GM12875 (cell line): ENCODE measurements at regions not wholly inside any gene's neighbourhood (a gene's known extent, or its start where the extent isn't known, plus 50 kb on each side); places are given as distances from the start of the nearest gene placed in this dataset.
"Not testable (repeated sequence)": the region's sequence is repeated elsewhere in the genome, so short reads cannot be mapped to it uniquely, and the experiment has no call there.

Source experiments
- H3K4me3 ChIP-seq: one replicate; pipeline ENCODE4 v1.5.1; 2011; ENCODE audit warnings: low read depth, low read length, control low read depth
- TF ChIP-seq, protein P1 (sequence below): IDR thresholded peaks from 2 replicates; pipeline ENCODE4 v1.5.1; 2011; ENCODE audit warnings: low read depth, mild to moderate bottlenecking, control low read depth, inconsistent platforms, low read length, moderate library complexity, borderline replicate concordance; ENCODE audit not compliant: insufficient read depth

DNA sequence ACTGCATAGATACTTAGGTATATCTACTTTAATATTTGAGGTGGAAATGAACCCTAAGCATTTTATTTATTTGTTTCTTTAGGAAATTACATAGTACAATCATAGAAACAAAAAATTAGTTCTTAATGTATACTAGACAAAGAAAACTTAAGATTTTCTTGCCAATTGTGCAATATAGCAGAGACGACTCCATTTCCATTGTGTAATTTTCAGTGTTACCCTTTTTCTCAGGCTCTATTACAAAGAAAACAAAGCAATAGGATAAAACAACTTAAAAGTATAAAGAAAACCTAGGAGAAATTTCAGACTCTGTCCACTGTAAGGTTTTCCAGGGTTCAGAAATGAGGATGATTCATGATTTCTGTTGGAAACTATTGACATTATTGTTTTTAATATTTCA, 89.0 kb upstream of the SERTAD2 start:
- TF ChIP-seq, protein P1, sequence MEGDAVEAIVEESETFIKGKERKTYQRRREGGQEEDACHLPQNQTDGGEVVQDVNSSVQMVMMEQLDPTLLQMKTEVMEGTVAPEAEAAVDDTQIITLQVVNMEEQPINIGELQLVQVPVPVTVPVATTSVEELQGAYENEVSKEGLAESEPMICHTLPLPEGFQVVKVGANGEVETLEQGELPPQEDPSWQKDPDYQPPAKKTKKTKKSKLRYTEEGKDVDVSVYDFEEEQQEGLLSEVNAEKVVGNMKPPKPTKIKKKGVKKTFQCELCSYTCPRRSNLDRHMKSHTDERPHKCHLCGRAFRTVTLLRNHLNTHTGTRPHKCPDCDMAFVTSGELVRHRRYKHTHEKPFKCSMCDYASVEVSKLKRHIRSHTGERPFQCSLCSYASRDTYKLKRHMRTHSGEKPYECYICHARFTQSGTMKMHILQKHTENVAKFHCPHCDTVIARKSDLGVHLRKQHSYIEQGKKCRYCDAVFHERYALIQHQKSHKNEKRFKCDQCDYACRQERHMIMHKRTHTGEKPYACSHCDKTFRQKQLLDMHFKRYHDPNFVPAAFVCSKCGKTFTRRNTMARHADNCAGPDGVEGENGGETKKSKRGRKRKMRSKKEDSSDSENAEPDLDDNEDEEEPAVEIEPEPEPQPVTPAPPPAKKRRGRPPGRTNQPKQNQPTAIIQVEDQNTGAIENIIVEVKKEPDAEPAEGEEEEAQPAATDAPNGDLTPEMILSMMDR: no peak
- no peak overlapping the region for H3K4me3 ChIP-seq

DNA sequence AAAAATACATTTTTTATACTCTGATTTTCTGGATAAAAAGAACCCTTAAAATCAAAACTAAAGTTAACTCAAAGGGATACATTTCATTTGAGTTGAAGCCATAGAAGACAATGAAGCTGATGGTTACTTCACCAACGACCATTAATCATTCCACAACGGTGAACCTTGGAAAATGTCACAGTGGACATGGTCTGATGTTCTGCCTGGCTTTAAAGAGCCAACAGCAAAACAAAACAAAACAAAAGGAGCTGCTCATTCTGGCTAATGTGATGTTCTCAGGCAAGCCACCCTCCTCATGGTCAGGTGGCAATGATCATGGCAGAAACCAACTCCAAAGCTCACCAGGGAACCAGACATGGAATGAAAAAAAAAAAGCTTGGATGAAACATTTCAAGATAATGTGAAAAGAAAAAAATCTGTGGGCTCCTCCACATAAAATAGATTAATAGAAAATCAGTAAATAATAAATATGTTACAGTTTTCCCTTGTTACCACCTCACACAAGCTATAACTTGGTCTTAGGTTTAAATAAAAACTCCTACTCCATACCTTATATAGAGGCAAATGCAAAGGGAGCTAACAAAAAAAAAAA, 90.1 kb upstream of the SERTAD2 start:
- TF ChIP-seq, protein P1: no peak
- no peak overlapping the region for H3K4me3 ChIP-seq

DNA sequence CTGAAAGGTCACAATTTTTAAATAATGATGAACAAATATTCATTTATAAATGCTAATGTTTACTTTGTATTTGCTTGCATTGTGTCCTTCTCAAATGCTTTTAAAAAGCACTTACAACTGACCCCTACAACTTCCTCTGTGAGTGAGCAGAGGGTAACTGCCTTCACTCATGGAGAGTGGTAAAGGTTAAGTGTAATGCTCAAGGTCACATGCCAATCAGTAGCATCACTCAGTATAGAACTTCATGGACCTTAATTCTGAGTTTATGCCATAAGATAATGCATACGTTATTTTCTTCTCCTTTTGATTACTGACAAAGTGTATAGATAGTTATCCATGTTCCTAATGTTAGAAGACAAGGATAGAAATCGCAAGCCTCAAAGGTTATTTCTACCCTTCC, 91.8 kb upstream of the SERTAD2 start:
- H3K4me3 ChIP-seq: no peak overlapping the region

DNA sequence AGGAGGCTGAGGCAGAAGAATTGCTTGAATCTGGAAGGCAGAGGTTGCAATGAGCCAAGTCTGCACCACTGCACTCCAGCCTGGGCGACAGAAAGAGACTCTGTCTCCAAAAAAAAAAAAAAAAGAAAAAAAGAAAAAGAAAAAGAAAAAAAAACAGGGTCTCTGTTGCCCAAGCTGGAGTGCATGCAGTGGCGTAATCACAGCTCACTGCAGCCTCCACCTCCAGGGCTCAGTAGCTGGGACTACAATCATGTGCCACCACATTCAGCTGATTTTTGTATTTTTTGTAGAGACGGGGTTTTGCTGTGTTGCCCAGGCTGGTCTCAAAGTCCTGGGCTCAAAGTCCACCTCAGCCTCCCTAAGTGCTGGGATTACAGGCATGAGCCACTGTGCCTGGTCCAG, 94.0 kb upstream of the SERTAD2 start:
- H3K4me3 ChIP-seq: not testable (repeated sequence)

More for the DNA sequence above, 91.8 kb upstream of the SERTAD2 start:
- TF ChIP-seq, protein P1: no peak

DNA sequence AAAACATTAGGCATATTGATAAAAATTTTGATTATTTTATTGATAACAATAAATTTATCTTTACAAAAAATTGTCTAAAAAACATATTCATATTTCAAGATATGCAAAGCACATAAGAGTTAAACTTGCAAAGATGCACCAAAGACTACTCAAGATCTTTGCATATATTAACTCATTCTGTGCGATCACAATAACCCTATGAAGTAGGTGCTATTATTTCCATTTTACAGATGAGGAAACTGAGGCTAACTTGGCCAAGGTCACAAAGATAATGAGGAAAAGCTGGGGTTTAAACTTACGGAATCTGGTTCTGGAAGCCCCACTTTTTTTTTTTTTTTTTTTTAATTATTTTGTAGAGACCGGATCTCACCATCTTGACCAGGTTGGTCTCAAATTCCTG, 94.4 kb upstream of the SERTAD2 start:
- TF ChIP-seq, protein P1: no peak
- no peak overlapping the region for H3K4me3 ChIP-seq

DNA sequence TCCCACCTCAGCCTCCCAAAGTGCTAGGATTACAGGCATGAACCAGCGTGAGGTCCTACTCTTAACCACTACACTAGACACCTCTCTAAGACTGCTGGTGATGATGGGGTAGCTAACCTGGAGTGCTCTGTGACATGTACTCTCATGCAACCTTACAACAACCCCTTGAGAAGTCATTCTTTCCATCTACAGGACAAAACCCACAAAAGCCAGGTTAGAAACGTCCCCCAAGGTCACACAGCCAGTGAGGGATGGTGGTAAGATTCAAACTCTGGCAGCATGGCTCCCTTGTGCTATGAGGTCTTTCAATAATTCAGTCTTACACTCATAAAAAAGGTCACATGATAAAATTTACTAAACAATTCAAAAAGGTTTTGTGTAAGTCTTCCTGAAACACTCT, 94.8 kb upstream of the SERTAD2 start:
- TF ChIP-seq, protein P1: no peak

DNA sequence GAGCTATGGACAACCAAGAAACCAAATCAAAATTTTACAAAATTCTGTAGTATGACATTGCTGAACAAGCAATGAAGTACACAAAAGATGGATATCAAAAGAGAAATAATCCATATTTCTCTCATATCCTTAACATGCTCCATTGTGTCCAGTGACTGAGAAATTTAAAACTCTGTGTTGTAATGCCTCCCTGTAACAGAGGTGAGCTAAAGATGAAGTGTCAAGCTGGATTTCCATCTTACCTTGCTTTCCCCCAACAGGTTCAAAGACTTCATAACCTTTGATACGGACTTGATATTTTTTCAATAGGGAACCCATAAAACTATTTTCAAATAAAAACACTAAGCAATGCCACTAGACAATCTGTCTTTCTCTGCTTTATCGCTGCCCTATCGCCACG, 95.7 kb upstream of the SERTAD2 start:
- peak overlapping the region; percentile 76 for H3K4me3 ChIP-seq
- TF ChIP-seq, protein P1: no peak

More for the DNA sequence above, 94.8 kb upstream of the SERTAD2 start:
- no peak overlapping the region for H3K4me3 ChIP-seq
